ENCODE measurements at regions not wholly inside any gene's neighbourhood (a gene's known extent, or its start where the extent isn't known, plus 50 kb on each side); places are given as distances from the start of the nearest gene placed in this dataset.
"Not testable (repeated sequence)": the region's sequence is repeated elsewhere in the genome, so short reads cannot be mapped to it uniquely, and the experiment has no call there.

DNA sequence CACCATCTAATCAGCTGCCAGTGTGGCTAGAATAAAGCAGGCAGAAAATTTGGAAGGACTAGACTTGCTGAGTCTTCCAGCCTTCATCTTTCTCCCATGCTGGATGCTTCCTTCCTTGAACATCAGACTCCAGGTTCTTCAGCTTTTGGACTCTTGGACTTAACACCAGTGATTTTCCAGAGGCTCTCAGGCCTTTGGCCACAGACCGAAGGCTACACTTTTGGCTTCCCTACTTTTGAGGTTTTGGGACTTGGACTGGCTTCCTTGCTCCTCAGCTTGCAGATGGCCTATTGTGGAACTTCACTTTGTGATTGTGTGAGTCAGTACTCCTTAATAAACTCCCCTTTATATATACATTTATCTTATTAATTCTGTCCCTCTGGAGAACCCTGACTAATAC is 129.8 kb upstream of the MB21D2 start:
- not testable (repeated sequence) for DNase-seq

- no peak for DNase-seq
These were observed 130.5 kb upstream of the MB21D2 start for GRCh38 chr3:193048127-193048526.

DNA sequence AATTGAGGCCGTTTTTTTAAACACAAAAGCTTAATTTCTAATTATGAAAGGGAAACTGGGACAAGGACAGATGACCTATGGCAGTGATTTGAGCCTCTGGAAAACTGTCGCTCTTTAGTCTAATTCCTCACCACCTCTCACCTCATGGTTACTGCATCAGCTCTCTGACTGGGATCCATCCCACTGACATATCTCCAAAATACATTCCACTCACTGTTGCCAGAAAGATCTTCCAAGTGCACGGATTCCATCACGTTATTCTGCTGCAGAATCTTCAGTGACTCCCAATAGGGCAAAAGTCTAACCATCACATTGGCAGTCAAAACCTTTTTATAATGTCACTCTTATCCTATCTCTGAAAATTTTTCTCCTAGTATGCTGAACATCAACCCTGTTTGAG is 132.3 kb upstream of the MB21D2 start:
- no peak for DNase-seq

DNA sequence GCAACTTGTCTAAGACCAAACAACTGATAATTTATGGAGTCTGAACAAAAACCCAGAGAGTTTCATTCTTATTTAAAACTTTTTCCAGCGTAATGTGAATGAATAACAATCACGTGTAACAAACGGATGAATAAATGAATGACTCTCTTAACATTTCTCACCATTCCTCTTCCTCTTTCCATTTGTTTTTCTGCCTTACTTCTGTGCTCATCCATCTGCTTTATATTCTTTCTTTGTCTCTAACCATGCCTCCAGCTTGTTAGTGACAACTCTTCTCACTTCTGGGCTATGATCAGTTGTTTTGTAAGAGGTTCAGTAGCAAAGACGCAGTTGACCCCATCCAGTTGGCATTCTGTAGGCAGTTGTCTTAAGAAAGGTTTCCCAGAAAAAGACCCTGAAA is 133.7 kb upstream of the MB21D2 start:
- DNase-seq: no peak

- no peak for DNase-seq
These were observed 134.8 kb upstream of the MB21D2 start for GRCh38 chr3:193052354-193053045.

DNA sequence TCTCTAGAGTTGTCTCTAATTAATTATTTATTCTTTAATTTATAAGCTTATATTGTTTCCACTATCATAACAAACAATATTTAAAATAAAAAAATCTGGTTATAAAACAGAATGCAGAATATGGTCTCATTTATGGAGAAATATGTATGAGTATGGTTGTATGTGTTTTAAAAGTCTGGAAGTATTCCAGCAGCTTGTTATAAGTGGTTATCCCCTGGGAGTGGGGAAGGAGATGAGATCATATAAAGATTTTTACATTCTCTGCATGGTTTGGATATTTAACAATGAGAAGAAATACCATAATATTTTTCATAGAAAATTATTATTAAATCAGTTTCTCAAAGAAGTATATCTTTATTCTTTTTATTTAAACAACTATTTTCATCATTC is 135.4 kb upstream of the MB21D2 start:
- no peak for DNase-seq

GRCh38 chr3:193055352-193055751 is 137.7 kb upstream of the MB21D2 start:
- no peak for DNase-seq

GRCh38 chr3:193057616-193058015 is 140.0 kb upstream of the MB21D2 start:
- DNase-seq: no peak

GRCh38 chr3:193060748-193061546 is 143.3 kb upstream of the MB21D2 start:
- no peak for DNase-seq

GRCh38 chr3:193068365-193068764 is 150.7 kb upstream of the MB21D2 start:
- no peak for DNase-seq

DNA sequence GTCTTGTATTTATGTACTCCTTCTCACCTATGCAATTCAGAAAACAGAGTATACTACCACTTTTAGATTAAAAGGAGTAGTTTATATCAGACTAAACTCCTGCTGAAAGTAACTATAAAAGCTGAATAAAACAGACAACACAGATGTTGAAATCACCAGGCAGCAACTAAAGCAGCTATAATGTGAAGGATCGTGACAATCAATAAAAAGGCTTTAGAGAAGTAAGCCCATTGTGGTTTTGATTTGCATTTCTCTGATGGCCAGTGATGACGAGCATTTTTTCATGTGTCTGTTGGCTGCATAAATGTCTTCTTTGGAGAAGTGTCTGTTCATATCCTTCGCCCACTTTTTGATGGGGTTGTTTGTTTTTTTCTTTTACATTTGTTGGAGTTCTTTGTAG is 152.1 kb upstream of the MB21D2 start:
- DNase-seq: not testable (repeated sequence)

DNA sequence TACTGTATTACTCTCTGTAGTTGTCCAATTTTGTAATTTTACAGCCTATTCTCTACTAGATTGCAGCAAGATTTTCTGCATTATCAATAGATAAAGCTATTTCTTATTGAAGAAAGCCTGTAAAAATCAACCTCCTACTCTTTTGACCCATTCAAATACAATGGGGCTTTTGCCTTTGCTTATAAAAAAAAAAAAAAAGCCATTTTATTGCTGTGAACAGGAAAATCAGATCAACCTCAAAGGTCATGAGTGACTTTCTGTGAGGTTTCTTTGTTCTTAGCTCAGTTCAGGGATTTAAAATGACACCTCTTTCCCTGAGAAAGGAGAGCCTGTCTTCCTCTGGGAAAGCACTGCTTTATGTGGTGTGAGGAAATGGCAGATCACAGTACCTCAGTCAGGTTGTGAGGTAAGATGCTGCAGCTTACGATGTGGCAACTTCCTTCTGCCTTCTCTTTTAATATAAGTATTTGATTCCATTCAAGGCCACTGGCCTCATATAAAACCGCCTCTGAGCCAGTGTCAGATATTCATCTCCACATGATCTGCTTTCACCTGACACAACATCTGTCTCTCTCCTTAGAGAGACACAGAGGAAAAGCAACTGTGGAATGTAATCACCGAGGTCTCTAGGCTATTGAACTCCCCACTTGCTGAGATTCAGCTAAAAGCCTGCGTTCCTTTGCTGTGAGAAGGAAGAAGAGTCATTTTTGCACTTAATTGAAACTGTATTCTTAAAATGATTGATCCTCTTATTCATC is 161.5 kb upstream of the MB21D2 start:
- DNase-seq: no peak

DNA sequence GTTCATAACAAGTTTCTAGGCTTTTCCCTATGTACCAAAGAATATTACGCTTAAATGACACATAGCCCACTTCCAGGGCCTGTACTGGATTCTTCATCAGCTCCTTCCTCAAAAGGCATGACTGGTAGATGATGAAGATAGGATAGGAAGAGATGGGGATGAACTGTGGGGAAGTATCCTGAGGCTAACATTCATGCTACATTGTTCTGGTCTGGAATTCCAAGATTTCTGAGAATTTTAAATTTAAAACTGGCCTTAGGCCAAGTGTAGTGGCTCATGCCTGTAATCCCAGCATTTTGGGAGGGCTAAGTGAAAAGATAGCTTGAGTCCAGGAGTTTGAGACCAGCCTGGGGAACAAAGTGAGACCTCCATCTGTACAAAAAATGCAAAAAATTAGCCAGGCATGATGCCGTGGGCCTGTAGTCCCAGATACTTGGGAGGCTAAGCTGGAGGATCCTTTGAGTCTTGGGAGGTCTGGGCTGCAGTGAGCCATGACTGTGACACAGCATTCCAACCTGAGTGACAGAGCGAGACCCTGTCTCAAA is 160.1 kb upstream of the PLAAT1 start:
- no peak for DNase-seq

- no peak for DNase-seq
These were observed 155.4 kb upstream of the PLAAT1 start for GRCh38 chr3:193085655-193086054.

- DNase-seq: no peak
These were observed 154.3 kb upstream of the PLAAT1 start for GRCh38 chr3:193086681-193087080.

GRCh38 chr3:193087336-193087735 is 153.7 kb upstream of the PLAAT1 start:
- DNase-seq: no peak

DNA sequence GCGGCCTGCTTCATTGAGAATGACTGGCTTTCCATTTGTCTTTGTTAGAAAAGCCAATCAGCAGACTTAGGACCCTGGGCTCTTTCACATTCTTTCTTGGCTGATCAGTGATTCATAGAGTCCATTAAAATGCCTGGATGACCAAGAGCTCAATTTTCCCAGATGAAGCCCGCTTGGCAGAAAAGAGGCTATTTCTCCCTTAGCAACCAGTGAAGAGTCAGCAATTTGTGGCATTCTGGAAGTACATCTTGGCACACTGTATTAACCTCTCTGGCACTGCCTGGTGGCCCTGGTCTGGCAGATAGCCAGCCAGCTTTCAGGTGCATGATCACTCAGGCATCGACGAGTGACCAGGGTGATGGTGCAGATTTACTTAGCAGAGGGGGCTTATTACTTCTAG is 145.7 kb upstream of the PLAAT1 start:
- DNase-seq: no peak

- no peak for DNase-seq
These were observed 144.9 kb upstream of the PLAAT1 start for GRCh38 chr3:193096076-193096475.

- DNase-seq: no peak
These were observed 126.3 kb upstream of the PLAAT1 start for GRCh38 chr3:193114431-193115340.

- no peak for DNase-seq
These were observed 124.2 kb upstream of the PLAAT1 start for GRCh38 chr3:193116871-193117270.

- no peak for DNase-seq
These were observed 122.1 kb upstream of the PLAAT1 start for GRCh38 chr3:193118907-193119306.

GRCh38 chr3:193119926-193120325 is 121.1 kb upstream of the PLAAT1 start:
- no peak for DNase-seq
